KMS-11 (cell line): ENCODE measurements at regions not wholly inside any gene's neighbourhood (a gene's known extent, or its start where the extent isn't known, plus 50 kb on each side); places are given as distances from the start of the nearest gene placed in this dataset.

ENCODE experiments used
- H2AFZ ChIP-seq: fragments of 200-600 bp; sonication (generic); 2 replicates; pipeline ENCODE4 v1.6.1; 2016; ENCODE audit warnings: antibody characterized with exemption, mixed run types, low read depth
- H3K27ac ChIP-seq: fragments of 200-600 bp; sonication (generic); 2 replicates; pipeline ENCODE4 v1.6.1; 2016; ENCODE audit warnings: mild to moderate bottlenecking, mixed run types
- H3K27me3 ChIP-seq: fragments of 200-600 bp; sonication (generic); 2 replicates; pipeline ENCODE4 v1.6.1; 2017; ENCODE audit warnings: mild to moderate bottlenecking, low read depth, mixed run types, moderate library complexity; ENCODE audit not compliant: insufficient read depth
- H3K36me3 ChIP-seq: fragments of 200-600 bp; sonication (generic); 2 replicates; pipeline ENCODE4 v1.6.1; 2017; ENCODE audit warnings: mild to moderate bottlenecking, mixed run types; ENCODE audit not compliant: insufficient read depth
- H3K4me1 ChIP-seq: fragments of 200-600 bp; sonication (generic); 2 replicates; pipeline ENCODE4 v1.6.1; 2016; ENCODE audit warnings: mild to moderate bottlenecking, low read depth, mixed run types; ENCODE audit not compliant: poor library complexity, severe bottlenecking
- H3K4me2 ChIP-seq: fragments of 200-600 bp; sonication (generic); 2 replicates; pipeline ENCODE4 v1.7.0; 2016; ENCODE audit warnings: mild to moderate bottlenecking, mixed run types
- H3K4me3 ChIP-seq: fragments of 200-600 bp; sonication (generic); IDR thresholded peaks from 2 replicates; pipeline ENCODE4 v1.6.1; 2017; ENCODE audit warnings: low read depth, low read length, mixed read lengths; ENCODE audit not compliant: insufficient read depth
- H3K79me2 ChIP-seq: fragments of 200-600 bp; sonication (generic); 2 replicates; pipeline ENCODE4 v1.6.1; 2016; ENCODE audit warnings: low read depth, mixed run types; ENCODE audit not compliant: insufficient read depth
- H3K9ac ChIP-seq: fragments of 200-600 bp; sonication (generic); 2 replicates; pipeline ENCODE4 v1.6.1; 2016; ENCODE audit warnings: mild to moderate bottlenecking, mixed run types
- H4K20me1 ChIP-seq: fragments of 200-600 bp; sonication (generic); 2 replicates; pipeline ENCODE4 v1.6.1; 2016; ENCODE audit warnings: mild to moderate bottlenecking, mixed run types; ENCODE audit not compliant: insufficient read depth
- CTCF ChIP-seq: fragments of 200-600 bp; sonication (generic); conservative IDR thresholded peaks from 2 replicates; pipeline ENCODE4 v1.6.1; 2017; ENCODE audit warnings: low read depth, mild to moderate bottlenecking, antibody characterized with exemption, low read length, moderate library complexity, mixed read lengths

- Histone ChIP-seq H3K79me2 (no peaks in the 10 kb centered on the region), H3K4me3 (no peak overlapping the region), H3K4me2 (no peak overlapping the region), H2AFZ (no peak overlapping the region), H3K27ac (no peak overlapping the region), H4K20me1 (no peaks in the 10 kb centered on the region), H3K9ac (no peak overlapping the region), H3K27me3 (no peaks in the 10 kb centered on the region), H3K4me1 (no peaks in the 10 kb centered on the region), H3K36me3 (no peaks in the 10 kb centered on the region)
- TF ChIP-seq CTCF, result no peak
These were observed 443.1 kb downstream of the SOX6 start for GRCh38 chr11:15913261-15913660.
